HUES48 (cell line): ENCODE measurements at regions not wholly inside any gene's neighbourhood (a gene's known extent, or its start where the extent isn't known, plus 50 kb on each side); places are given as distances from the start of the nearest gene placed in this dataset.
"Not testable (repeated sequence)": the region's sequence is repeated elsewhere in the genome, so short reads cannot be mapped to it uniquely, and the experiment has no call there.

ENCODE experiments used
- H3K27ac ChIP-seq: one replicate; pipeline ENCODE4 v1.7.0; 2013; ENCODE audit warnings: low read depth, low read length, inconsistent platforms
- H3K27me3 ChIP-seq: 2 replicates; pipeline ENCODE4 v1.6.1; 2013; ENCODE audit warnings: mild to moderate bottlenecking, low read length; ENCODE audit not compliant: control insufficient read depth, insufficient read depth
- H3K36me3 ChIP-seq: 2 replicates; pipeline ENCODE4 v1.6.1; 2013; ENCODE audit warnings: low read length; ENCODE audit not compliant: control insufficient read depth, insufficient read depth
- H3K4me1 ChIP-seq: 2 replicates; pipeline ENCODE4 v1.6.1; 2013; ENCODE audit warnings: mild to moderate bottlenecking, low read length; ENCODE audit not compliant: control insufficient read depth, insufficient read depth
- H3K4me3 ChIP-seq: 2 replicates; pipeline ENCODE4 v1.5.1; 2013; ENCODE audit warnings: mild to moderate bottlenecking, low read depth, low read length
- H3K9ac ChIP-seq: 2 replicates; pipeline ENCODE4 v1.6.1; 2013; ENCODE audit warnings: mild to moderate bottlenecking, low read depth, low read length, moderate library complexity
- H3K9me3 ChIP-seq: 2 replicates; pipeline ENCODE4 v1.6.1; 2013; ENCODE audit warnings: low read length; ENCODE audit not compliant: control insufficient read depth, insufficient read depth

- Histone ChIP-seq H3K9ac (no peak overlapping the region), H3K27ac (no peak overlapping the region), H3K4me3 (no peak overlapping the region), H3K27me3 (no peaks in the 10 kb centered on the region), H3K9me3 (no peaks in the 10 kb centered on the region), H3K36me3 (no peaks in the 10 kb centered on the region), H3K4me1 (no peaks in the 10 kb centered on the region)
These were observed 83.9 kb upstream of the SLC39A10 start for GRCh38 chr2:195572895-195573683.

GRCh38 chr2:195570329-195570728, 86.7 kb upstream of the SLC39A10 start:
- H3K4me3 ChIP-seq, result no peak overlapping the region
- H3K27ac ChIP-seq, result no peak overlapping the region
- H3K36me3 ChIP-seq, result no peaks in the 10 kb centered on the region
- H3K9me3 ChIP-seq, result peaks cover 6% of the 10 kb centered on the region; the same call in 1 of the 2 replicates
- H3K27me3 ChIP-seq, result no peaks in the 10 kb centered on the region
- no peak overlapping the region for H3K9ac ChIP-seq
- no peaks in the 10 kb centered on the region for H3K4me1 ChIP-seq

GRCh38 chr2:195569255-195569654, 87.8 kb upstream of the SLC39A10 start:
- no peaks in the 10 kb centered on the region for H3K36me3 ChIP-seq
- no peaks in the 10 kb centered on the region for H3K27me3 ChIP-seq
- no peak overlapping the region for H3K4me3 ChIP-seq
- no peak overlapping the region for H3K9ac ChIP-seq
- no peaks in the 10 kb centered on the region for H3K4me1 ChIP-seq
- H3K27ac ChIP-seq, result no peak overlapping the region
- H3K9me3 ChIP-seq, result peaks cover 6% of the 10 kb centered on the region; the same call in 1 of the 2 replicates

GRCh38 chr2:195564625-195565135, 92.3 kb upstream of the SLC39A10 start:
- not testable (repeated sequence) for H3K4me3 ChIP-seq, H3K27me3 ChIP-seq, H3K27ac ChIP-seq, H3K36me3 ChIP-seq, H3K9ac ChIP-seq, H3K9me3 ChIP-seq, H3K4me1 ChIP-seq

GRCh38 chr2:195563857-195564512, 93.0 kb upstream of the SLC39A10 start:
- Histone ChIP-seq H3K27me3 (no peaks in the 10 kb centered on the region), H3K9me3 (peaks cover 6% of the 10 kb centered on the region; the same call in 1 of the 2 replicates), H3K4me1 (peaks cover 16% of the 10 kb centered on the region), H3K36me3 (no peaks in the 10 kb centered on the region), H3K9ac (no peak overlapping the region), H3K4me3 (no peak overlapping the region), H3K27ac (no peak overlapping the region)

- no peaks in the 10 kb centered on the region for H3K36me3 ChIP-seq
- no peaks in the 10 kb centered on the region for H3K27me3 ChIP-seq
- H3K9me3 ChIP-seq, result peaks cover 6% of the 10 kb centered on the region; the same call in 1 of the 2 replicates
- peaks cover 16% of the 10 kb centered on the region for H3K4me1 ChIP-seq
- no peak overlapping the region for H3K9ac ChIP-seq
- no peak overlapping the region for H3K4me3 ChIP-seq
- no peak overlapping the region for H3K27ac ChIP-seq
These were observed 94.2 kb upstream of the SLC39A10 start for GRCh38 chr2:195562570-195563566.

GRCh38 chr2:195561116-195561921, 95.7 kb upstream of the SLC39A10 start:
- H3K4me1 ChIP-seq, result peaks cover 16% of the 10 kb centered on the region
- H3K27me3 ChIP-seq, result no peaks in the 10 kb centered on the region
- no peak overlapping the region for H3K9ac ChIP-seq
- no peaks in the 10 kb centered on the region for H3K9me3 ChIP-seq
- H3K4me3 ChIP-seq, result no peak overlapping the region
- no peaks in the 10 kb centered on the region for H3K36me3 ChIP-seq
- no peak overlapping the region for H3K27ac ChIP-seq

GRCh38 chr2:195560209-195560895, 96.7 kb upstream of the SLC39A10 start:
- Histone ChIP-seq H3K4me3 (no peak overlapping the region), H3K9me3 (no peaks in the 10 kb centered on the region), H3K27me3 (no peaks in the 10 kb centered on the region), H3K9ac (no peak overlapping the region), H3K36me3 (no peaks in the 10 kb centered on the region), H3K27ac (no peak overlapping the region), H3K4me1 (peaks cover 16% of the 10 kb centered on the region)

GRCh38 chr2:195559431-195559914, 97.6 kb upstream of the SLC39A10 start:
- Histone ChIP-seq H3K27ac (no peak overlapping the region), H3K36me3 (no peaks in the 10 kb centered on the region), H3K9me3 (no peaks in the 10 kb centered on the region), H3K9ac (no peak overlapping the region), H3K4me3 (no peak overlapping the region; the same call in 1 of the 2 replicates), H3K4me1 (peaks cover 16% of the 10 kb centered on the region), H3K27me3 (no peaks in the 10 kb centered on the region)
